ENCODE measurements at regions not wholly inside any gene's neighbourhood (a gene's known extent, or its start where the extent isn't known, plus 50 kb on each side); places are given as distances from the start of the nearest gene placed in this dataset.

GRCh38 chr5:144547098-144547499 lies 376.4 kb downstream of the KCTD16 start:
- DNase-seq (ENCODE audit: low read depth in 2 of 2) = peak in 1 of 2 experiments; percentile 1

- DNase-seq (ENCODE audit: low read depth in 2 of 2) = no peak
These were observed 368.2 kb downstream of the KCTD16 start for GRCh38 chr5:144538845-144539244.
